ENCODE measurements at regions not wholly inside any gene's neighbourhood (a gene's known extent, or its start where the extent isn't known, plus 50 kb on each side); places are given as distances from the start of the nearest gene placed in this dataset.

DNA sequence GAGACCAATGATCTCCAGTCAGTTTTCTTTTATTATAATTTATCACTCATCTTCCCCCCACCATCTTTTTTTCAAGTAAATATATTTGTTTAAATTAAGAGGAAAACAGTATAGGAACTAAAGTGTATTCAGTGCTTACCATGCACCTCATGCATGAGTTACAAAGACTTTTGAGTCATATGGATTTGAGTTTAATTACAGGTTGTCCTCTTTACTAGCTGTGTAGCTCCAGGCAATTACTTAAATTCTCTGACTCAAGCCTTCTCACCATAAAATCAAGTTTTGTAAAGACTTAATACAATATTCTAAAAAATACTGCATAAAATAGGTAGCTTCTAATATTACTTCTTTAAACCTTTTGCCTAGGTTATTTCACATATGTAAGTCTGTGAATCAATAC lies 251.3 kb downstream of the SLC16A7 start:
- no peak for TF ChIP-seq POLR2A (IDR thresholded peaks at IDR 0.05; ENCODE audit: low read depth, low read length)
- TF ChIP-seq SPI1 (IDR thresholded peaks at IDR 0.05; ENCODE audit: low read depth, low read length): no peak
- no peak for TF ChIP-seq TAF1 (IDR thresholded peaks at IDR 0.05; ENCODE audit: low read depth, low read length)
- TF ChIP-seq POLR2AphosphoS5 (IDR thresholded peaks at IDR 0.05; ENCODE audit: low read depth, low read length): no peak
- TF ChIP-seq POU2F2 (IDR thresholded peaks at IDR 0.05; ENCODE audit: low read depth, low read length): no peak
- no peak for TF ChIP-seq PAX5 (IDR thresholded peaks at IDR 0.05; ENCODE audit: insufficient read depth, low read length, severe bottlenecking)
